ENCODE measurements at regions not wholly inside any gene's neighbourhood (a gene's known extent, or its start where the extent isn't known, plus 50 kb on each side); places are given as distances from the start of the nearest gene placed in this dataset.

GRCh38 chr20:50367739-50368375 lies 142.3 kb upstream of the PTPN1 start:
- Histone ChIP-seq H3K4me3 (no peak overlapping the region), H3K36me3 (no peaks in the 10 kb centered on the region), H3K9me3 (no peaks in the 10 kb centered on the region), H3K27me3 (no peaks in the 10 kb centered on the region), H3K4me1 (peaks cover 5 to 31% (median 16%) of the 10 kb centered on the region in 3 donors), H3K27ac (no peak overlapping the region)
- intact Hi-C loops (cut with DNase I): no loop called here
- no peak for TF ChIP-seq CTCF (IDR thresholded peaks at IDR 0.05)
- no peak for TF ChIP-seq POLR2A (IDR thresholded peaks at IDR 0.05)
- DNase-seq: no peak
- 93 to 94% methylated on average over 4 to 9 of the region's 9 CpGs for WGBS, 2 donors

- DNase-seq: no peak
- 81 to 93% methylated on average over 1 of the region's 1 CpG for WGBS, 2 donors
- Histone ChIP-seq H3K27me3 (no peaks in the 10 kb centered on the region), H3K36me3 (no peaks in the 10 kb centered on the region), H3K9me3 (no peaks in the 10 kb centered on the region), H3K27ac (no peak overlapping the region), H3K4me1 (peaks cover 6 to 34% (median 17%) of the 10 kb centered on the region in 3 donors), H3K4me3 (no peak overlapping the region)
- intact Hi-C loops (cut with DNase I): no loop called here
- TF ChIP-seq POLR2A (IDR thresholded peaks at IDR 0.05) (no peak), CTCF (IDR thresholded peaks at IDR 0.05) (no peak)
Observed at GRCh38 chr20:50368386-50368785, 141.8 kb upstream of the PTPN1 start.

- 73 to 77% methylated on average over 2 to 4 of the region's 4 CpGs for WGBS, 2 donors
- no peak for TF ChIP-seq POLR2A (IDR thresholded peaks at IDR 0.05)
- no peak for TF ChIP-seq CTCF (IDR thresholded peaks at IDR 0.05)
Observed at GRCh38 chr20:50368813-50369224, 141.4 kb upstream of the PTPN1 start.

GRCh38 chr20:50369225-50370035 lies 140.8 kb upstream of the PTPN1 start:
- Histone ChIP-seq H3K4me3 (no peak overlapping the region), H3K27ac (no peak overlapping the region), H3K27me3 (no peaks in the 10 kb centered on the region), H3K36me3 (no peaks in the 10 kb centered on the region), H3K4me1 (peaks cover 6 to 41% (median 17%) of the 10 kb centered on the region in 3 donors), H3K9me3 (no peaks in the 10 kb centered on the region)
- intact Hi-C loops (cut with DNase I): no loop called here
- TF ChIP-seq CTCF (IDR thresholded peaks at IDR 0.05) (peak in 2 of 6 experiments; percentile 5 to 34), POLR2A (IDR thresholded peaks at IDR 0.05) (no peak)
- no peak for DNase-seq
- 49 to 78% methylated on average over 7 to 13 of the region's 13 CpGs for WGBS, 2 donors

More at GRCh38 chr20:50368813-50369224, 141.4 kb upstream of the PTPN1 start:
- intact Hi-C loops (cut with DNase I): no loop called here
- H3K27ac ChIP-seq: no peak overlapping the region
- H3K36me3 ChIP-seq: no peaks in the 10 kb centered on the region
- H3K4me3 ChIP-seq: no peak overlapping the region
- no peaks in the 10 kb centered on the region for H3K9me3 ChIP-seq
- peaks cover 6 to 38% (median 17%) of the 10 kb centered on the region in 3 donors for H3K4me1 ChIP-seq
- no peak for DNase-seq
- no peaks in the 10 kb centered on the region for H3K27me3 ChIP-seq

GRCh38 chr20:50370036-50370566 lies 140.1 kb upstream of the PTPN1 start:
- 75 to 86% methylated on average over 10 to 11 of the region's 11 CpGs for WGBS, 2 donors
- Histone ChIP-seq H3K36me3 (no peaks in the 10 kb centered on the region), H3K9me3 (no peaks in the 10 kb centered on the region), H3K27me3 (no peaks in the 10 kb centered on the region), H3K4me3 (no peak overlapping the region), H3K4me1 (peaks cover 6 to 41% (median 17%) of the 10 kb centered on the region in 3 donors), H3K27ac (no peak overlapping the region)
- intact Hi-C loops (cut with DNase I): no loop called here
- TF ChIP-seq POLR2A (IDR thresholded peaks at IDR 0.05): no peak
- no peak for TF ChIP-seq CTCF (IDR thresholded peaks at IDR 0.05)
- DNase-seq: no peak
